Brain microvascular endothelial cell (primary cell): ENCODE measurements at regions not wholly inside any gene's neighbourhood (a gene's known extent, or its start where the extent isn't known, plus 50 kb on each side); places are given as distances from the start of the nearest gene placed in this dataset.

Source experiments
- DNase-seq: peaks from one replicate; pipeline ENCODE4 v3.0.0-alpha.2; 2020
- H3K27ac ChIP-seq: fragments of 250-450 bp; sonication (Bioruptor Pico); 2 replicates; pipeline ENCODE4 v1.5.1; 2020; ENCODE audit warnings: mild to moderate bottlenecking, moderate library complexity
- H3K27me3 ChIP-seq: fragments of 250-450 bp; sonication (Bioruptor Pico); replicated peaks from 2 replicates; pipeline ENCODE4 v1.5.1; 2020; ENCODE audit warnings: mild to moderate bottlenecking
- H3K36me3 ChIP-seq: fragments of 250-450 bp; sonication (Bioruptor Pico); replicated peaks from 2 replicates; pipeline ENCODE4 v1.5.1; 2020; ENCODE audit warnings: mild to moderate bottlenecking
- H3K4me3 ChIP-seq: 2 replicates; pipeline ENCODE4 v1.5.1; 2011; ENCODE audit warnings: low read depth, mild to moderate bottlenecking, control low read depth, low read length, moderate library complexity
- in situ Hi-C: cut with HindIII; loops from 2 replicates; pipeline ENCODE4 v1.10.0; 2017; ENCODE audit warnings: low sequenced_read_pairs, low pct_ligation_motif_present
- TF ChIP-seq, protein P1 (sequence below): IDR thresholded peaks from 2 replicates; pipeline ENCODE4 v1.5.1; 2011; ENCODE audit warnings: low read depth, mild to moderate bottlenecking, moderate library complexity, low read length, control low read depth, inconsistent platforms; ENCODE audit errors: missing control alignments

DNA sequence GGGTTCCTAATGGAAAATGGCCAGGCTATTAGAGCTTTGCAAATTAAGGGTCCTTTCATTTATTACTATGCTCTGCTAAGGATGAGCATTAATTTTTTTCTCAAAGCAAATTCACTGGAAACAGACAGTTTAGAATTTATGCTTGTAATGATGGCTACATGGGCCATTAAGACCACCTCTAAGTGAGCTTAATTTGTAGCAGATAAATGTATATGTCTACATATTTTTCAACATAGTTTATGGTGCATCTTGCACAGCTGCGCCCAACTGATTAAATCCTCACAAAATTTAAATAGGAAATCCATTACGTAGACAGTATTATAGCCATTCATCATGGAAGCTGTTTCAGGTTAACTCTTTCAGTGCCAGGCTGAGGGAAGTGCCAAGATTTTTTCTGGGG is 220.9 kb downstream of the CBLN1 start:
- in situ Hi-C loops = no loop called here
- TF ChIP-seq, protein P1, sequence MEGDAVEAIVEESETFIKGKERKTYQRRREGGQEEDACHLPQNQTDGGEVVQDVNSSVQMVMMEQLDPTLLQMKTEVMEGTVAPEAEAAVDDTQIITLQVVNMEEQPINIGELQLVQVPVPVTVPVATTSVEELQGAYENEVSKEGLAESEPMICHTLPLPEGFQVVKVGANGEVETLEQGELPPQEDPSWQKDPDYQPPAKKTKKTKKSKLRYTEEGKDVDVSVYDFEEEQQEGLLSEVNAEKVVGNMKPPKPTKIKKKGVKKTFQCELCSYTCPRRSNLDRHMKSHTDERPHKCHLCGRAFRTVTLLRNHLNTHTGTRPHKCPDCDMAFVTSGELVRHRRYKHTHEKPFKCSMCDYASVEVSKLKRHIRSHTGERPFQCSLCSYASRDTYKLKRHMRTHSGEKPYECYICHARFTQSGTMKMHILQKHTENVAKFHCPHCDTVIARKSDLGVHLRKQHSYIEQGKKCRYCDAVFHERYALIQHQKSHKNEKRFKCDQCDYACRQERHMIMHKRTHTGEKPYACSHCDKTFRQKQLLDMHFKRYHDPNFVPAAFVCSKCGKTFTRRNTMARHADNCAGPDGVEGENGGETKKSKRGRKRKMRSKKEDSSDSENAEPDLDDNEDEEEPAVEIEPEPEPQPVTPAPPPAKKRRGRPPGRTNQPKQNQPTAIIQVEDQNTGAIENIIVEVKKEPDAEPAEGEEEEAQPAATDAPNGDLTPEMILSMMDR = no peak
- Histone ChIP-seq H3K27ac (no peak overlapping the region), H3K4me3 (no peak overlapping the region), H3K36me3 (no peaks in the 10 kb centered on the region), H3K27me3 (no peaks in the 10 kb centered on the region)
- no peak for DNase-seq

DNA sequence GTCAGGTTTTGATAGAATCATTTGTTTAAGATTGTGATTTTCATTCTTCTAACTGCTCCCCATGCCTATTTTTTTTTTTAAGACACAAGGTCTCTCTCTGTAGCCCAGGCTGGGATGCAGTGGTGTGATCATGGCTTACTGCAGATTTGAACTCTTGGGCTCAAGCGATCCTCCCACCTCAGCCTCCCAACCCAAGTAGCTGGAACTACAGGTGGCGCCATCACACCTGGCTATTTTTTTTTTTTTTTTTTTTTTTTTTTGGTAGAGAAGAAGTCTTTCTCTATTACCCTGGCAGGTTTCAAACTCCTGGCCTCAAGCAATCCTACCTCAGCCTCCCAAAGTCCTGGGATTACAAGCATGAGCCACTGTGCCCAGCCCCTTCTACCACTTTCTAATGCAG is 223.3 kb downstream of the CBLN1 start:
- in situ Hi-C loops = no loop called here
- DNase-seq = no peak
- Histone ChIP-seq H3K27ac (no peak overlapping the region), H3K36me3 (no peaks in the 10 kb centered on the region), H3K27me3 (no peaks in the 10 kb centered on the region), H3K4me3 (no peak overlapping the region)
- TF ChIP-seq, protein P1 = no peak

DNA sequence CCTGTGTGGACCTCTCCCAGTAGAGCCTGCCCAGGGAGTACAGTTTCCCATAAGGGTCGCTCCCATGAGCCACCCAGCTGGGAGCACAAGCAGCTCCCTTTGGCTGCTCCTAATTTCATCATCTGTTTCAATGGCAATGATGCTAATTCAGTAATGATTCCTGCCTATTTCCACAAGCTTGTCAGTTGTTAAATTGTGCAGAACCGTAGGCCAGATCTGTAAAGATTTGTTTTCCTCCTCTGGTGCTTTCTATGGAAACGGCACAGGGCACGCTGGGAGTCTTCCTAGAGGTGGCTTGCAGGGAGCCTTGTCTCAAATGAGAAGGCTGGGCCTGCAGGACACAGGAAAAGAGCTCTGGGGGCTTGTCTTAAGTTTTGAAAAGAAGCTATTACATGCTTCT is 223.7 kb downstream of the CBLN1 start:
- in situ Hi-C loops = no loop called here
- no peaks in the 10 kb centered on the region for H3K36me3 ChIP-seq
- H3K27ac ChIP-seq = no peak overlapping the region
- DNase-seq = no peak
- H3K27me3 ChIP-seq = no peaks in the 10 kb centered on the region
- TF ChIP-seq, protein P1 = no peak
- H3K4me3 ChIP-seq = no peak overlapping the region

DNA sequence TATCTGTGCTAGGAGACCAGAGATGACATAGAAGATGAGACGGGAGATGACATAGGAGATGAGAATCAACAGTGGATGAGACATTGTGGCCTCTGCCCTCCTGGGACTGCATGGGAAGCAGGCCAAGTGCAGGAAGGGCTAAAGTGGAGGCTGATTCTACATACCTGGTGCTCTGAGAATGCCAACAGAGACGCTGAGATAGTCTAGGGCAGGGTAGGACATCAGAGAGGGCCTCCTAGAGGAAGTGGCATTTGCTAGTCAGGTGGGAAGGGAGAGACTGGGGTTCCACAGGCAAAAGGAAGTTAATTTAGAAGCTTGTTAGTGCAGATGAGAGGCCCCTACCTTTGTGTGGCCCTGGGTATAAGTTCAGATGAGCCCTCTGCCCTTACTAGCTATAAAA is 224.2 kb downstream of the CBLN1 start:
- no peak for DNase-seq
- TF ChIP-seq, protein P1 = no peak
- Histone ChIP-seq H3K36me3 (no peaks in the 10 kb centered on the region), H3K4me3 (no peak overlapping the region), H3K27ac (no peak overlapping the region), H3K27me3 (no peaks in the 10 kb centered on the region)
- in situ Hi-C loops = no loop called here

DNA sequence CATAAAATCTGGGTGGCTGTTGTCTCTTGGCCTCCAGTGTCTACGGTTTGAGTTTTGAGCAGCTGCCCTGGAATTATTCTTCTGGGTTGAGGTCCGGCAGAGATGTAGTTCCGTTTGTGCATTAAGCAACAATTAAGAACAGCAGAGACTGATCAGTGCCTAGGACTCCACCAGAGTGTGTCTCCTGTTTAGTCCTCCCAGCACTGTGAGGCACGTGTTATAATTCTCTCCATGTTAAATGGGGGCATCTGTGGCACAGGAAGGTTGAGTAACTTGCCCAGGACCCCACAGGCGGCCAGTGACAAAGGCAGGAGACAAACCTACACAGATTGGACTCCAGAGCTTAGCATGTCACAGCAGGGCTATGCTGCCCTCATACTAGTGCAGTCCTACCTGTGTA is 225.1 kb downstream of the CBLN1 start:
- DNase-seq = no peak
- Histone ChIP-seq H3K27me3 (no peaks in the 10 kb centered on the region), H3K4me3 (no peak overlapping the region), H3K27ac (no peak overlapping the region), H3K36me3 (no peaks in the 10 kb centered on the region)
- in situ Hi-C loops = no loop called here
- TF ChIP-seq, protein P1 = no peak

DNA sequence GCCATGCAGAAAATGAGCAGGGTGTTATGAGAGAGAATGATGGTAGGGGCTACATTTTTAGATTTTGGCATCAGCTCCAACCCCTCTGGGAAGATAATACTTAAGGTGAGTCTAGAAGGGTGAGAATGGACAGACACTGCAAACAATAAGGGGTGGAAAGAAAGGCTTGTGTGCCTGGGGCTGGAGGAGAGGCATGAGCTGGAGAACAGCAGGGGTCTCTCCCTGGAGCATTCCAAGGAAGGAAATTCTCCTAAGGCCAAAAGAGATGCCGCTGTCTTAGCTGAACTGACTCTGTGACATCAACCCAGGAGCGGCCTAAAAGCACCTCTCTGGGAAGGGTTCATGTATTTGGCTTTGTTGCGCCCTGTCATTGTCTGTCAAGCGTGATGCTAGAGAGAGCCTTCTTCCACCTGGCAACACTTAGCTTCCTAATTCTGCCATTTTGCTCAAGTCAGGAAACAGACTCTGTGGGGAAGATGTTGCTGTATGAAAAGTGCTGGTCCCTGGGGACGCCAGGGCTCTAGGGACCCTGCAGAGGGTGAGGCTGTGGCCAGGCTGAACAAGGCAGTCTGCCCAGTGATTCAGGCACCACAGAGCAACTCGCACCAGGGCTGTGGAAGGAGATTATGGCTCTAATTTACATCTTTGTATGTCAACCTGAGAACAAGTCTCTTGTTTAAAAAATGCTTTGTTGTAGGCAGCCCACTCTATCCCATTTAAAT is 225.7 kb downstream of the CBLN1 start:
- in situ Hi-C loops = no loop called here
- no peak for DNase-seq
- no peak overlapping the region for H3K4me3 ChIP-seq
- no peaks in the 10 kb centered on the region for H3K27me3 ChIP-seq
- H3K36me3 ChIP-seq = no peaks in the 10 kb centered on the region
- TF ChIP-seq, protein P1 = no peak
- no peak overlapping the region for H3K27ac ChIP-seq
